SHP77 treated with DMSO at 0.1 percent for 48 hours (cell line): ENCODE measurements at regions not wholly inside any gene's neighbourhood (a gene's known extent, or its start where the extent isn't known, plus 50 kb on each side); places are given as distances from the start of the nearest gene placed in this dataset.

ENCODE experiments used
- DNase-seq: peaks from one replicate; lab custom pipeline; 2025; lab: John Stamatoyannopoulos, UW

- no peak for DNase-seq
Observed at GRCh38 chr7:51679358-51679757, 362.7 kb upstream of the COBL start.

- no peak for DNase-seq
Observed at GRCh38 chr7:51666751-51667150, 350.1 kb upstream of the COBL start.

DNA sequence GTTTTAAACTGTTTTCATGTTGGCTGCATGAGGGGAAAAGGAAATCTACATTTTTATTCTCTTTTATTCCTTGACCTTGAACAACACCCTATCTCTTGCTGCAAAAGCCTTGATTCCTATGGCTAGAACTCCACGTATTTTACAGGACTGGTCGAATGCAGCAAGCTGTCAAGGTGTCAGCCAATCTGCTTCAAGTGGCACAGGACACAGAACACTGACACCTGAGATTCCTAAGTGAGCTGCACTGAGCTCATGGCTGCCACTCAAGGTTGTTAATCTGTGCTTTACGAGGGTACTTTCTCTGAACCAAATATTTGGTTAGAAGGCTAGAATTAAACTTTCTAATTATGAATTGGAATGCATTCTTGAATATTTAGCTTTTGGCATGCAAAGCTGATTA, 349.7 kb upstream of the COBL start:
- DNase-seq, result no peak

GRCh38 chr7:51665045-51665780, 348.6 kb upstream of the COBL start:
- no peak for DNase-seq

GRCh38 chr7:51660516-51660915, 343.9 kb upstream of the COBL start:
- no peak for DNase-seq

DNA sequence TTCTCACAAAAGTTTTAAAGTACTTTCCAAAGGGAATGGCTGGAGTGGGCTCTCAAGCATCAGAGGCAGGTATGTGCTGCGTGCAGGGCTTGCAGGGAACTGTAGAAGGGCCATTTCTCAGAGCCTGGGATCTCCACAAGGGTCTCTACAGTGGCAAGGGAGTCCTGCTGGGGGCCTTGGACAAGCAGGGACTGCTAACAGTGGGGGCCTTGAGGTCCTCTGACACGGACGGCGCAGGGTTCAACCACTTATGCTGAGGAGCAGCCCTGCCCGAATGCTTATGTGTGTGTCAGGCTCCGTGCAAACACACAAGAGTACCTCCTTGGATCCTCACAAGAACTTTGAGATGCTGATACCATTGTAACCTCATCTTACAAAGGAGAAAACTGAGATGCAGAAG, 342.1 kb upstream of the COBL start:
- no peak for DNase-seq

DNA sequence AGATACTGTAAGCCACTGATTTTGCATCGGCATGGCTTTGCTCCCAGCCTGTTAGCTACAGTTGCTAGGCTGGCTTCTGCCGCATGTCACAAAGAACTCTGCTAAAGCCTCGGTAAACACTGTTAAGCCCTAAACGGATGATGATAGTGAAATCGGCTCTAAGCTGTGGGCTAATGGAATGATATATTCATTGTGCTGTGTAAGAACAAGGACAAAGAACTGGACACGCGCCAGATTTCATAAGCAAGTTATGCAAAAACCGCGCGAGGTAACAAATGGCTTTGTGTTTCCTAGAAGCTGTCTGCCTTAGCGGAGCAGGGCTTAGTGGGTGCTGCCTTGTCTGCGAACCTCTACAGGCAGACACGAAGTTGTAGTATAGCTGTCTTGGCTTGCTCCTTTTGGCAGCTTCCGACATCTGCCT, 331.3 kb upstream of the COBL start:
- DNase-seq, result no peak

DNA sequence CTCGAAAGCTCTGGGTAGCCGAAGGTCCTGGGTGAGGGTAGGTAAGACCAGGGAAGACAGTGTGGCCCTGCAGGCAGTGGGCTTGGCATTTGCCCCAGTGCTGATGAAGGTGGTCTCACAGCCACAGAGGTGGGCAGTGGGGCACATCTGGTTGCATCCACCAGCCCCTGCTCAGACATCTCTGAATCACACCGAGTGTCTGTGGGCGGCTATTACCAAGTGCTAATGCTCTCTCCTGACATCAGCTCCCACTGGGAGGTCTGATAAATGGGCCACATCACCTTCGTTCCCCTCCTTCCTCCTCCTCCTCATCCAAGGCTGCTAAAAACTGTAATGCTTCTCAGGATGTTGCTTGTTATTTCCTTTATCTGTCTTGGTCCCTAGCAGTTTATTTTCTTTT, 330.9 kb upstream of the COBL start:
- no peak for DNase-seq

DNA sequence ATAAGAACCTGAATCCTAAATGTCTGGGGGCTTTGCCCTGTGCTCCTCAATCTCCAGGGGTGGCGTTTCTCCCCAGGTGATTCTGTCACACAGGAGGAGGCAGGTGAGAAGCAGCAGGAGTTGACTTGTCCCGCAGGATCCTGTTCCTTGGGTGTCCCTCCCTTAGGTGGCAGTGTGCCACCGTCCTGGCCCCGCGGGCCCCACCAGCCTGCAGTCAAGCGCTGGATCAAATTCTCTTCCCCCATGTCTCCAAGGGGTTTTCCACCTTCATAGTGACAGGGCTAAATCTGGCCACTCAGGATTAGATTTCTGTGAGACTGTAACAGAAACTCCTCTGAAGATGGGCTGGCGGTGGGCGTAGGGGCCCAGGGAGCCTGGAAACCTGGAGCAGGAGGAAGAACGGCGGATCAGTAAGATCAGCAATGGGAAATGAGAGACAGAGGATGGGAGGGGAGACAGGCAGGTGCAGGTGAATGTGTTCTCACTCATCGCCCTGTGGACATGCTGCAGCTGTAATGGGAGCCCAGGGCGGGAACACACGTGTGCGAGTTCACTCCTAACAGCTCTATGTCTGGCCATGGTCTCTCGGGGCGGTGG, 329.2 kb upstream of the COBL start:
- no peak for DNase-seq

DNA sequence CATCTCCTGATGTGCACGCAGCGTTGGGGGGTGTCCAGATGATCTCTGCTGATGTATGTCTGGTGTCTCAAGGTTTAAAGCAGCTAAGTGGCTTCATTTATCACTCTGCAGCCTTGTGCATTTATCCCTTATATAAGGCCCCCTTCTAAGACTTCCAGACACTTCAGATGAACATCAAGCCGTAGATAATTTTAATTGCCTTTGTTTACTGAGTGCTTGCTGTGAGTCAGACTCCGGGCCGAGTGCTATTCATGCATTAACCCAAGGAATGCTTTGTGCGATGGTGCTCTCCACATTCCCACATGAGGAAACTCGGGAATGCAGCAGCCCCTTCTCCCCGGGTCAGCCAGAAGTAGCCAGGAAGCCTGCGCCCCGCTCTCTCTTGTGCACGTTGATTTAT, 328.6 kb upstream of the COBL start:
- DNase-seq, result no peak

DNA sequence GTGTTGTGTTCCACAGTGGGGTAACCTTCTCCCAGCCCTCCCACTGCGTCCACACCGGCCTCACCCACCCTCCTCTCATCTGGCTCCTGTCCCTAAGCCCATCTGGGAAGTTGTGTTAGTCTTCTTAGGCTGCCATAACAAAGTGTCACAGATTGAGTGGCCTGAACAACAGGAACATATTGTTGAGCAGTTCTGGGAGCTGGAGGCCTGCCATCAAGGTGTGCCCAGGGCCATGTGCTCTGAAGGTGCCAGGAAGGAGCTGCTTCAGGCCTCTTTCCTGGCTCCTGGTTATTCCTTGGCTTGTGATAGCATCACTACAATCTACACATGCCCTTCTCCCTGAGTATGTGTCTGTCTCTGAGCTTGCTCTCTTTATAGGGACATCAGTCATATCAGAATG, 327.6 kb upstream of the COBL start:
- no peak for DNase-seq

- no peak for DNase-seq
Observed at GRCh38 chr7:51640841-51641240, 324.2 kb upstream of the COBL start.

DNA sequence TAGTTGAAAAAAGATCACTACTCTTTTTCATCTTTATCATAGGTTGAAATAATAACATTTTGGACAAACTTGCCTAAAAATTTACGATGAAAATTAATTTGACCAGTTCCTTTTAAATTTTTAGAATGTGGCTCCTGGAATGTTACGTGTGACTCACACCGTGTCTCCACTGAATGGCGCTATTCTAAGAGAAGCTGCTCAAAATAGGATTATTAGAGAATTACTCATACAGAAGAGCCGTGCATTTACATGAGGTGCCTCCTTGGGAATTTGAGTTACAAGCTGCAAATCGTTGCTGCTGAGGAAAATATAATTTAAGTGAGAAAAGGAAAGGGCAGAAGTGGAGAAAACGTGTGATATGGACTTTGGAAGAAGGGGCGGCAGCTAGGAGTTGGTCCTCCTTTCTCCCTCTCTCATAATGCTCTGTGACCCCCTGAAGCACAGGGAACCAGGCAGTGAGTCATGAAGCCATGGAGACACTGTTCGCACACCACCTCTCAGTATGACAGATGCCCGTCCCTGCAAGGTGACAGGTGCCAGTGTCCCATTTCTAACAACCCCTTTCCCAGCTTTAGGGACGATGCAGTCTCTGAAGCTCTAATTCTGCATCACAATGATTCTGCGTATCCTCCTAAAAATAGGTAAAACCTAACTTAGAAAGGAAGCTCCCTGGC, 323.2 kb upstream of the COBL start:
- no peak for DNase-seq

DNA sequence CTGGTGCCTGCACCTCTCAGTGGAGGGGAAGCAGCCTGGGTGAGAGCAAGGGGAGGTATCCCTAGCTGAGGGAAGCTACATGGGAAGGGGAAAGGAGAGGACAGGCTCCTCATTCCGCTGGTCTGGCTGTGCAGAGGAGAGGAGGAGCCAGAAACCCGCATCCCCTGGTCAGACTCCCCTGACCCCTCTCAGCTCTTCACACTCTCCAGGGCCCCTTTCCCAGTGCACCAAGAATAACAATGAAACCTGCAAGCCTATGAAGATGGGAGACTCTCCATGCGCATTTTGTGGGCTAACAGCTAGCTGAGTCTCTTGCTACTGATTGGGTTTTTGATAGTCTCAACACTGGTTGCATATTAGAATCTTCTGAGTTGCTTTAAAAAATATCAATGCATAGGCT, 319.9 kb upstream of the COBL start:
- no peak for DNase-seq

DNA sequence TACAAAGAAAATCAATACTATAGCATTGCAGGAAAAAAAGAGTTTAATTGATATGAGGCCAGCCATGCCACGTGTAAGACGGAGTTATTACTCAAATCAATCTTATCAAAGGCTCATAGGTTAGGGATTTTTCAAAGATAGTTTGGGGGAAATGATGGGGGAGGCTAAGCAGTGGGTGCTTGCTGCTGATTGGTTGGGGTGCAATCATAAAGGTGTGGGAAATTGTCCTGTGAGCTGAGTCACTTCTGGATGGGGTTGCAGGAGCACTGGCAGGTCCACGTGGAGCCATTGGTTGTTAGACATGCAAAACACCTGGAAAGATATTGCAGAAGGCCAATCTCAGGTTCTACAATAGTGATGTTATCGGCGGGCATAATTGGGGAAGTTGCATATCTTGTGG, 319.2 kb upstream of the COBL start:
- no peak for DNase-seq

DNA sequence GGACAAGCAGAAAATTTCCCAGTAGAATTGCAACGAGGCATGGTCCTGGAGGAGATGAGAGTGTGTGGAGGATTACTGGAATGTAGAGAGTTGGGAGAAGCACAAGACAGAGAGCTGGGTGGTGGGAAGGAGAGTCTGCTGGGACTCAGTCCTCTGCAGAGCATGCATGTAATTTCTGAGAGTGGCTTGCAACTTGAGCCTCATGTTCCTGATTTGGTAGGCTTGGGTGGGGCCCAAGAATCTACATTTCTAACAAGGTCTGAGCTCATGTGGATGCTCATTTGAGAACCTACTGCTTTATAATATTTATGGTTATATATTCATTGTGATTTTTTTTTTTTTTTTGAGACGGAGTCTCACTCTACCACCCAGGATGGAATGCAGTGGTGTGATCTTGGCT, 317.9 kb upstream of the COBL start:
- DNase-seq, result no peak

DNA sequence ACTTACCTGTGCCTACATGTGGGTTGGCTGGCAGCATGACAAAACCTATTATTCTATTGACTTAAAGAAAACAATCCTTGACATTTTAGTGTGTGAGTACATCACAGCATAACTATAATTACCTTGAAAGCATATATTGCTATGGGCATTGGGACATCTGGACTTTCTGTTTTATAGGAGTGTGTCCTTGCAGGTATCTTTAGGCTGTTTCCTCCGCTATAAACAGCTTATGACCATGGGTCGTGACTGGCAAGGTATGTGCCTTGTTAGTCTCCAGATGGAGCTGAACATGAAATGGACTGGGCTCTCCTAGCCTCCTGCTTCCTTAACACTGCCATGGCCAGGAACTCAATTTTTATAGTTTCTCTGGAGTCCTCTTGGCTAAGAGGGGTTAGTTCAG, 317.4 kb upstream of the COBL start:
- DNase-seq, result no peak

DNA sequence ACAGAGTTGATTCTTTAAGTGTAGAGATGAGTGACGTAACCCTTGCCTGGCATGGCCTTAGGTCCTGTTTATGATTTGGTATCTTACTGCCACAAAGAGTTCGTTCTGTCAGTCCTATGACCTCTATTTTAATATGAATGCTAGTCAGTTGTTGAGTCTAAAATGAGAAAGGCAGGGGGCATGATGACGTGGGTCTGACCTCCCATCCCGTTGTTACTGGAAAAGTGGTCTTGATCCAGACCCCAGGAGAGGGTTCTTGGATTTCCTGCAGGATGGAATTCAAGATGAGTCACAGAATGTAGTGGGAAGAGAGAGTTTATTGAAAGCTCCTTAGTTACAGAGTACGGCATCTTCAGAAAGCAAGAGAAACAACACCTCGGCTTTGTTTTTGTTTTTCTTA, 317.0 kb upstream of the COBL start:
- DNase-seq, result no peak

GRCh38 chr7:51633006-51633405, 316.4 kb upstream of the COBL start:
- DNase-seq, result no peak

DNA sequence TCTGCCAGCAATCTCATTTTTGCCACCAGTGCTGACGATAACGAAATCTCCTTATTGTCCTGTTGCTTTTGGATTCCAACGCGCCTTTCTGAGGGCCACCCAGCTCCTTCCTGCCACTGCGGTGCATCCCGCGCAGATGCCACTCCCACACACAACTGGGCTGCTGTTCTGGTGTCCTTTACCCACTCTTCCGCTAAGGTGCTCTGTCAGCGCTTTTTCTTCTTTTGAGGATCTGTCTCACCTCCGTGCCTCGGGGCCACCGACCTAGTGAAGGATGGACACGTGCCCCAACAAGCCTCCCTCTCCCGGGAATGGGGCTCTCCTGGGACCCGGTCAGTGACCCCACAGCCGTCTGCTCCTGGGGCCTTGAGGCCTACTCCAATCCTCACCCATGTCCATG, 314.3 kb upstream of the COBL start:
- DNase-seq, result no peak

DNA sequence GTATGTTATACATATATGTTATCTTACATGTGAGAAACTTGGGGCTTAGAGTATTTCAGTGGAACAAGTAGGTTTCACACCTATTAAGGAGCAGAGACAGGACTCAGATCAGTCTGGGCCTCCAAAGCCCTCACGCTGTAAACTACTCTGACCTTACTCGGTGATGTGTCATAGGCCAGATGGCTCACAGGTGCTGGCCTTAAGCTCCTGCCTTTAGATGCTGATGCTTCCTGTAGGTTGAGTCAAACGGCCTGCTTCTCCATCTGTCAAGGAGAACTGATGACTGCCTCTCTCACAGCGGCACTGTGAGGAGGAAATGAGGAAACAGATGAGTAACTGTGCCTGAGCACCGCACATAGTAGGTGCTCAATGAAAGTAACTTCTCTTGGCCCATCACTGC, 312.6 kb upstream of the COBL start:
- DNase-seq, result no peak

GRCh38 chr7:51621956-51622355, 305.3 kb upstream of the COBL start:
- no peak for DNase-seq

DNA sequence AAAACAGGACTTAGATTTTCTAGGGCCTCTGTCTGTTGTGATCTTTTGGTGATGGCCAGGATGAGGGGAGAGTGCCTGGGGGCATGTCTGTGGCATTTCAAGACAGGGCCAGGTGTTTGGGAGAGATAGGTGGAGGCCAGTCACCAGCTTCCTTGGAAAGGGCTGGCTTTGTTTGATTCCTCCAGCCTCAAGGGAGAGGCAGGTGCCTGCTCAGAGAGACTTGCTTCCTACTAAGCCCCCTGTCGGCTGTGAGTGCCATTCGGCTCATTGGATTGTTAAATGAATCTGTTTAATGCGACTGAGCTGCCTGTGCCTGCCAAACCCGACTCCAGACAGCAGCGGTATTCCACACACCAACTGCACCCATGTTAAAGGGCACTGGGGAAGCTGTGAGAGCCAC, 304.1 kb upstream of the COBL start:
- no peak for DNase-seq

DNA sequence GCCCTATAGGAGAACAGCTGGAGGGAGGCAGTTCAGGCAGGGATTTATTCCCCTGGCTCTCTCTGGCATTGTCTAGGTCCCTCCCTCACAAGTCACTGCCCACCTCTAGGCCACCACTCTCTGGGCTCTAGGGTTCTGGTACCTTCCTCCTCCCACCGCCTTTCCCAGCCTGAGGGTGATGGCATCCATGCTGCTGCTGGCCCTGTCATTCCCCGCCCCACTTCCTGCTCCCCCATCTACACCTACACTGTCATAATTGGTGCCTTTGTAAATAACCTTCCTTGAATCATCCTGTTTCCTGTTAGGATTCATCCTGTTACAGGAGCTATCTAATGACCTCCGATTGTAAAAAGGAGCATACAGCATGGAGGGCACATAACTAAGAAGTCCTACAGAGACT, 303.3 kb upstream of the COBL start:
- DNase-seq, result no peak
